ENCODE measurements at regions not wholly inside any gene's neighbourhood (a gene's known extent, or its start where the extent isn't known, plus 50 kb on each side); places are given as distances from the start of the nearest gene placed in this dataset.

- TF ChIP-seq CTCF (IDR thresholded peaks at IDR 0.05) (no peak), POLR2AphosphoS5 (IDR thresholded peaks at IDR 0.05; ENCODE audit: insufficient read depth in 1 of 2, low read depth in 1 of 2) (no peak), POLR2A (IDR thresholded peaks at IDR 0.05) (no peak)
These were observed 152.0 kb downstream of the C16orf95 start for GRCh38 chr16:87165151-87165550.

Data from vagina (tissue), 2 donors.